DOHH2 (cell line): ENCODE measurements at regions not wholly inside any gene's neighbourhood (a gene's known extent, or its start where the extent isn't known, plus 50 kb on each side); places are given as distances from the start of the nearest gene placed in this dataset.

Experiments used
- H3F3A ChIP-seq: fragments of 200-600 bp; sonication (generic), shearing (Covaris generic); 2 replicates; pipeline ENCODE4 v1.6.0; 2016; ENCODE audit warnings: antibody characterized with exemption, mild to moderate bottlenecking; ENCODE audit not compliant: control insufficient read depth, insufficient read depth
- H3K27ac ChIP-seq: fragments of 200-600 bp; sonication (generic); 2 replicates; pipeline ENCODE4 v1.5.1; 2014; ENCODE audit warnings: low read depth, mild to moderate bottlenecking, low read length, moderate library complexity
- H3K27me3 ChIP-seq: fragments of 200-600 bp; sonication (generic); 2 replicates; pipeline ENCODE4 v1.6.1; 2014; ENCODE audit warnings: mild to moderate bottlenecking, low read length, mixed read lengths; ENCODE audit not compliant: control insufficient read depth
- H3K36me3 ChIP-seq: fragments of 200-600 bp; sonication (generic); 2 replicates; pipeline ENCODE4 v1.6.1; 2014; ENCODE audit warnings: mild to moderate bottlenecking, low read length, moderate library complexity, mixed read lengths; ENCODE audit not compliant: control insufficient read depth
- H3K4me1 ChIP-seq: fragments of 200-600 bp; sonication (generic); 2 replicates; pipeline ENCODE4 v1.6.1; 2014; ENCODE audit warnings: mild to moderate bottlenecking, low read length, mixed read lengths; ENCODE audit not compliant: control insufficient read depth
- H3K4me2 ChIP-seq: fragments of 200-600 bp; sonication (generic); 2 replicates; pipeline ENCODE4 v1.6.0; 2014; ENCODE audit warnings: mild to moderate bottlenecking, low read length, moderate library complexity
- H3K4me3 ChIP-seq: fragments of 200-600 bp; sonication (generic); 2 replicates; pipeline ENCODE4 v1.5.1; 2014; ENCODE audit warnings: mild to moderate bottlenecking, low read length, mixed read lengths
- H3K79me2 ChIP-seq: fragments of 200-600 bp; sonication (generic); 2 replicates; pipeline ENCODE4 v1.6.1; 2014; ENCODE audit warnings: mild to moderate bottlenecking, low read length, mixed read lengths; ENCODE audit not compliant: control insufficient read depth
- H3K9me2 ChIP-seq: fragments of 200-600 bp; sonication (generic); replicated peaks from 2 replicates; pipeline ENCODE4 v1.6.1; 2014; ENCODE audit warnings: mild to moderate bottlenecking, low read length, mixed read lengths; ENCODE audit not compliant: control insufficient read depth
- H3K9me3 ChIP-seq: fragments of 200-600 bp; sonication (generic); 2 replicates; pipeline ENCODE4 v1.6.1; 2014; ENCODE audit warnings: antibody characterized with exemption, low read length, mixed read lengths; ENCODE audit not compliant: control insufficient read depth, insufficient read depth
- H4K20me1 ChIP-seq: fragments of 200-600 bp; sonication (generic); 2 replicates; pipeline ENCODE4 v1.6.0; 2014; ENCODE audit warnings: low read depth, mild to moderate bottlenecking, antibody characterized with exemption, low read length, moderate library complexity; ENCODE audit not compliant: control insufficient read depth, insufficient read depth
- CTCF ChIP-seq: fragments of 200-600 bp; sonication (generic); IDR thresholded peaks from one replicate; pipeline ENCODE4 v1.5.1; 2014; ENCODE audit warnings: antibody characterized with exemption, mild to moderate bottlenecking, low read depth, low read length; ENCODE audit not compliant: poor library complexity, severe bottlenecking
- EZH2phosphoT487 ChIP-seq: fragments of 200-600 bp; sonication (generic); IDR thresholded peaks from 2 replicates; pipeline ENCODE4 v1.6.1; 2017; ENCODE audit warnings: borderline replicate concordance, mild to moderate bottlenecking, antibody characterized with exemption, low read length, moderate library complexity, mixed read lengths

GRCh38 chr20:11003341-11003740 is 329.5 kb upstream of the JAG1 start:
- Histone ChIP-seq H3K79me2 (no peaks in the 10 kb centered on the region), H3K4me1 (no peaks in the 10 kb centered on the region), H3K27me3 (no peaks in the 10 kb centered on the region), H4K20me1 (no peaks in the 10 kb centered on the region), H3K27ac (no peak overlapping the region), H3K9me3 (no peaks in the 10 kb centered on the region), H3K36me3 (no peaks in the 10 kb centered on the region), H3K4me3 (no peak overlapping the region), H3K9me2 (no peaks in the 10 kb centered on the region), H3K4me2 (no peak overlapping the region), H3F3A (no peaks in the 10 kb centered on the region)
- TF ChIP-seq CTCF (no peak), EZH2phosphoT487 (no peak)

GRCh38 chr20:11008444-11009033 is 334.7 kb upstream of the JAG1 start:
- H3K27ac ChIP-seq, result no peak overlapping the region
- H3K4me3 ChIP-seq, result no peak overlapping the region
- H3K9me2 ChIP-seq, result no peaks in the 10 kb centered on the region
- H3K4me1 ChIP-seq, result no peaks in the 10 kb centered on the region
- H3K36me3 ChIP-seq, result no peaks in the 10 kb centered on the region
- no peaks in the 10 kb centered on the region for H3K79me2 ChIP-seq
- no peaks in the 10 kb centered on the region for H3F3A ChIP-seq
- H3K27me3 ChIP-seq, result no peaks in the 10 kb centered on the region
- H4K20me1 ChIP-seq, result no peaks in the 10 kb centered on the region
- no peak for TF ChIP-seq EZH2phosphoT487
- TF ChIP-seq CTCF, result no peak
- H3K4me2 ChIP-seq, result no peak overlapping the region
- H3K9me3 ChIP-seq, result no peaks in the 10 kb centered on the region

GRCh38 chr20:11011653-11012052 is 337.9 kb upstream of the JAG1 start:
- TF ChIP-seq CTCF (no peak), EZH2phosphoT487 (no peak)
- H3K27me3 ChIP-seq, result no peaks in the 10 kb centered on the region

GRCh38 chr20:11012975-11013374 is 339.2 kb upstream of the JAG1 start:
- no peak overlapping the region for H3K27ac ChIP-seq
- no peaks in the 10 kb centered on the region for H4K20me1 ChIP-seq
- H3K4me1 ChIP-seq, result no peaks in the 10 kb centered on the region
- H3K9me3 ChIP-seq, result no peaks in the 10 kb centered on the region
- H3K4me3 ChIP-seq, result no peak overlapping the region
- no peaks in the 10 kb centered on the region for H3K36me3 ChIP-seq
- no peaks in the 10 kb centered on the region for H3F3A ChIP-seq
- H3K79me2 ChIP-seq, result no peaks in the 10 kb centered on the region
- no peak overlapping the region for H3K4me2 ChIP-seq
- TF ChIP-seq EZH2phosphoT487, result no peak
- TF ChIP-seq CTCF, result no peak
- H3K9me2 ChIP-seq, result no peaks in the 10 kb centered on the region
- no peaks in the 10 kb centered on the region for H3K27me3 ChIP-seq

More at GRCh38 chr20:11011653-11012052, 337.9 kb upstream of the JAG1 start:
- Histone ChIP-seq H3F3A (no peaks in the 10 kb centered on the region), H3K9me2 (no peaks in the 10 kb centered on the region), H4K20me1 (no peaks in the 10 kb centered on the region), H3K36me3 (no peaks in the 10 kb centered on the region), H3K4me1 (no peaks in the 10 kb centered on the region), H3K27ac (no peak overlapping the region), H3K4me3 (no peak overlapping the region), H3K4me2 (no peak overlapping the region), H3K79me2 (no peaks in the 10 kb centered on the region), H3K9me3 (no peaks in the 10 kb centered on the region)
